IPS DF 4.7 (cell line): ENCODE measurements at regions not wholly inside any gene's neighbourhood (a gene's known extent, or its start where the extent isn't known, plus 50 kb on each side); places are given as distances from the start of the nearest gene placed in this dataset.
"Not testable (repeated sequence)": the region's sequence is repeated elsewhere in the genome, so short reads cannot be mapped to it uniquely, and the experiment has no call there.

ENCODE experiments used
- DNase-seq: peaks from one replicate; pipeline ENCODE4 v3.0.0-alpha.2; 2013; ENCODE audit warnings: low spot score; ENCODE audit errors: extremely low read depth

DNA sequence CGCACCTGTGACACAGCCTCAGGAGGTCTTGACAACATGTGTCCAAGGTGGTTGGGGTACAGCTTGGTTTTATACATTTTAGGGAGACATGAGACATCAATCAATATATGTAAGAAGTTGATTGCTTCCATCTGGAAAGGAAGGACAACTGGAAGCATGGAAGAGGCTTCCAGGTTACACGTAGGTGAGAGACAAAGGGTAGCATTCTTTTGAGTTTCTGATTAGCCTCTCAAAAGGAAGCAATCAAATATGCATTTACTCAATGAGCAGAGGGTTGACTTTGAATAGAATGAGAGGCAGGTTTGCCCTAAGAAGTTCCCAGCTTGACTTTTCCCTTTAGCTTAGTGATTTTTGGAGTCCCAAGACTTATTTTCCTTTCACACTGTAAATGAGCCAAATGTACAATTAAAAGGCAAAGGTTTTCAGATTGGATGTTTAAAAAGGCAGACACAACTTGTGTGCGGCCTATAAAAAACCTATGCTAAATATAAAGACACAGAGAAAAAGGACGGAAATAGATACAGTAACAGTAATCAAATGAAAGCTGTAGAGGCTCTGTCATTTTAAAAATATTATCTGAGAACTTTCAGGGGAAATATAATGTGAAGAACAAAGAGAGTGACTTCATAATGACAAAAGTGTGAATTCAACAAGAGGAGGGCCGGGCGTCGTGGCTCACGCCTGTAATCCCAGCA lies 65.7 kb upstream of the LANCL2 start:
- DNase-seq = peak; percentile 69

DNA sequence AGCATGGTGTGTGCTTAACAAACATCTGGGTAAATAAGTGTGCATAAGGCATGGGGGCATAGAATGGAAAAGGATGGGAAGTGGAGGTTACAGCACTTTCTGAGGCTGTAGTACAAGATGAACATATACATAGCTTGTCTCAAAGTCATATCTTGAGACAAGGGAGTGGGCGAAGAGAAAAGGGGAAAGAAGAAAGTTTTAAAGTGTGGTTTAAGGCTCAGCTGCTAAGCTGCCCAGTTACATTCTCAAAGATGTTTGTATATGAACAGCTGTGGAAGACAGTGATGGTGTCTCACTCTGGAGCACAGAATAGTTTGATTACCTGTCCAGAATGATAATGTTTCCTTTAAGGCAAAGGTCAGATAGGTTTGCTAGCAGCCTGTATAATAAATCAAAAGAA lies 61.9 kb upstream of the LANCL2 start:
- no peak for DNase-seq

DNA sequence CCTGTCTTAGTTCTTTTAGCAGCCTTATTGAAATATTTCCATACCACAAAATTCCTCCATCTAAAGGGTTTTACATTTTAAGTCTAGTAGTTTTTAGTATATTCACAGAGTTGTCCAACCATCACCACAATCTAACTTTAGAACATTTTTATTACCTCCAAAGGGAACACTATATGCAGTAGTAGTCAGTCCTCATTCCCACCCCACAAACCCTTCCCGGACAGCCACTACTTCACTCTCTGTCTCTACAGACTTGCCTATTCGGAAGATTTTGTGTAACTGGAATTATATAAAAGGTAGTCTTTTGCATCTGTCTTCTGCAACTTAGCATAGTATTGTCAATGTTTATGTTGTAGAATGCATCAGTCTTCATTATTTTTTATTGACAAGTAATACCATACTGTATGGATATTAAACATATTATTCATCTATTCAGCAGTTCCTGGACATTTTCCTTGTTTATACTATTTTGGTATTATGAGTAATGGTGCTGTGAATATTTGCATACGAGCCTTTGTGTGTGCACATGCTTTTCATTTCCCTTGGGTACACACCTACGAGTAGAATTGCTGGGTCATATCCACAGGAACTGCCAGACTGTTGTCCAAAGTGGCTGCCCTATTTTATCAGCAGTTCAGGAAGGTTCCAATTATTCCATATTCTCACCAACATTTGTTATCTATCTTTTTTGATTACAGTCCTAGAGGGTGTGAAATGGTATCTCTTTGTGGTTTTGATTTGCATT lies 60.9 kb upstream of the LANCL2 start:
- DNase-seq = no peak

DNA sequence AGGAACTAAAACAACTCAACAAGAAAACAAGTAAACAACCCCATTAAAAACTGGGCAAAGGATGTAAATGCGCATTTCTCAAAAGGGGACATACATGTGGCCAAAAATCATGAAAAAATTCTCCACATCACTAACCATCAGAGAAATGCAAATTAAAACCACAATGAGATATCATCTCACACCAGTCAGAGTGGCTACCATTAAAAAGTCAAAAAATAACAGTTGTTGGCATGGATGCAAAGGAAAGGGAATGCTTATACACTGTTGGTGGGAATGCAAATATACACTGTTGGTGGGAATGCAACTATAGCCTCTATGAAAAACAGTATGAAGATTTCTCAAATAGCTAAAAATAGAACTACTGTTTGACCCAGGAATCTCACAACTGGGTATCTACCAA lies 60.0 kb upstream of the LANCL2 start:
- DNase-seq = no peak

DNA sequence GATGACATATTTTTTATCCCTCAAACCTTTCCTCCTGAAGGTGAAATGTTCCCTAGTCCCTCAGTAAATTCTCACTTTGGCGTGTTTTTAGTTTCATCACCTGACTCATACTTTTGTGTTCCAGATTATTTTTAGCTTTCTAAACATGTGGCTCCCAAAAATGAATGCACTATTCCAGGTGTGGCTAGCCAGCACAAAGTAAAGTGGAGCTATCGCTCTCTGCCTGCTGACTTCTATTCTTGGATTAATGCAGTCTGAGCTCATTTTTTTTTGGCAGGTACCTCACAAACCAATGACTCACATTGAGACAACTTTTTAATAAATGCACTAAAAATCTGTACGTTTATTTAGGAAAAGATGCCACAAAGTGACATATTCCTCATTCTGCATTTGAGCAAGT lies 58.8 kb upstream of the LANCL2 start:
- no peak for DNase-seq

DNA sequence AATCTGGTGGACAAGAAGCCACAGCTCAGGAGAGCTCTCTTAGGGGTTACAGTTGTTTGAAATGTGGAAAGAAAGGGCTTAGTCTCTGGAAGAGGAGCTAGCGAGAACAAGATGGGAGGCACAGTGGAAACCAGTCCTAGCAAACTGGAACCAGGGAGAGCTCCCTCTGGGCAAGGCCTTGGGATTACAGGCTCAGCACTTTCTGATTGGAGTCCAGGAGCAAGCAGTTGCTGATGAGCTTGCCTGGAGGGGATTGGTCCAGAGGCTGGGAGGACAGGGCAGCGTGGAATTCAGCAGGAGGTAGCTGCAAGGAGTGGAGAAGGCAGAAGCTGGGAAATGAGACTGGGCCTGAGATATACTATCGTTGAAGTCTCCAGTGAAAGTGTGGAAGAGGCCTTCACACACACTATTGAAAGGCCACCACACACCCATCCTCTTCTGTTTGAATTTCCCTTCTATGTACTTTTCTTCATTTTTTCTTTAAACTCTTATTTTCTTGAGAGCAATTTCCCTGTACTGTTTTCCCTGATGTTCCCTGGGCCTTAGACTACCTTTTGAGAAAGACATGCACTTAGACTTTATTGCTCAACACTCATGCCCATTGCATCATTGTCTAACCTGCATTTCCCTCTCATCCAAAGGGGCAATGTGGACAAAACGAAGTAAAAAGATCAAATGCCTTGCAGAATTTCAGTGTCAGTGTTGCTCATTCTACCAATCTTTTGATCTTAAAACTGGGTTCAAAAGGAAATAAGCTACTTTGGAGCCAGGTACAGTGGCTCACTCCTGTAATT lies 57.8 kb upstream of the LANCL2 start:
- no peak for DNase-seq

DNA sequence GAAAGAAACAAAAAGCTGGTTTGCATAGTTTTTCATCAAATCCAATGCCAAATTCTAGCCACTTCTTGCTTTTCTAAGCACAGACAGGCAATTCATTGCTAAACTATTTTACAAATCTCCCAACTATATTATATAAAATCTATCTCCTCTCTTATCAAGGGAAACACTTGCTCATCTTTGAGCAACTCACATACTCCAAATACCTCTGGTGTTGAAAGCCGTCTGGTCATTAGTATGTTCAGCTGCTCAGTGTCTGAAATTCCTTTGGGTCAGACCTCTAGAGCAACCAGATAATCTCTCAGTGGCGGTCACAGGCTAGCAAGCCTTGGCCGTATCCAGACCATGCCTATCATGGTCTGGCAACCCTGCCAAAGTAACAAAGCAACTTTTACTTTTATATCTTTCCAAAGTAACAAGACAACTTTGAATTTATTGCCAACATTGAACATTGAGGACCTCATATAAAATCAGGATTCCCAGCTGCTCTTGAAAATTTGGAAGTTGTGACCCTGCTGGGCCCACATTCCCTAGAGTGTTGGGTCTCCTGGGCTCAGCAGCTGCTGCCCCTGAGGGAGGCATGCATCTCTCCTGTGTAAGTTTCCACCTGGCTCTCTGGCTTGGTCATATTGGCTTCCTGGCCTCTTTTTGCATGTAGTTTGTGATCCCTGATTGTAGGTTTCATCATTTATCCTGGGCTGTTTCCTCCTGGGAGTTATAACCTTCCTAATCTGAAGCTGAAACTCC lies 56.8 kb upstream of the LANCL2 start:
- DNase-seq = no peak

DNA sequence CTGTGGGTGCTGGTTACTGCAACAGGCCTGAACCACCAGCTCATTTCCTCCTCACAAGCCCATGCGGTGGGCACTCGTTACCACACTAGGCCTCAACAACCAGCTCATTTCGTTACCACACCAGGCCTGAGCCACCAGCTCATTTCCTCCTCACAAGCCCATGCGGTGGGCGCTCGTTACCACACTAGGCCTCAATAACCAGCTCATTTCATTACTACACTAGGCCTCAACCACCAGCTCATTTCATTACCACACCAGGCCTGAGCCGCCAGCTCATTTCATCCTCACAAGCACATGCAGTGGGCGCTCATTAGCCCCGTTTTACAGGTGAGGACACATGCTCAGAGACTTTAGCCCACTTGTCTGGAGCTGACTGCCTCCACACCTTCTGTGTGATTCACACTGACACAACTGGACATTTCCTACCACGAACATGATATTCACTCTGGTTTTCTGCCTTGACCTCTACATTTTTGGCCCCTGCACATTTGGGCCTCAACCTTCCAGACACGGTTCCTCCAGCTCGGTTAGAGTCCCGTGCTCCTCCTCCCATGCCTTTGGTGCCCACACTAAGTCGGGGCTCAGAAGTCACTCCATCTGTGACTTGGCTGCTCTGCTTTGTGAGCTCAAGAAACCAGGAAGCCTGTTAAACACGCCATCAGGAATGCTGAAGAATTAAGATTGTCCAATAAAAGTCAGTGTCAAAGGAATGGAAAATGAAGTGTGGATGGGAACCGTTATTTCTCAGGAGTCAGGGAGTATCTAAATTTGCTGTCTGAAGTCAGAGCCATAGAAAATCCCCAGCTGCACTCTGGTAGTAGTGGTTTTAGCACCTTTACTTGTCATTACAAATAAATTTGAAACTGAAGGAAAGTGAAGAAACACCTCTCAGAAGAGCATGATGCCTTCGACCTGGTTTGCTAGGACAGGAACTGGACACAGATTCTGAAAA lies 55.8 kb upstream of the LANCL2 start:
- DNase-seq = no peak

DNA sequence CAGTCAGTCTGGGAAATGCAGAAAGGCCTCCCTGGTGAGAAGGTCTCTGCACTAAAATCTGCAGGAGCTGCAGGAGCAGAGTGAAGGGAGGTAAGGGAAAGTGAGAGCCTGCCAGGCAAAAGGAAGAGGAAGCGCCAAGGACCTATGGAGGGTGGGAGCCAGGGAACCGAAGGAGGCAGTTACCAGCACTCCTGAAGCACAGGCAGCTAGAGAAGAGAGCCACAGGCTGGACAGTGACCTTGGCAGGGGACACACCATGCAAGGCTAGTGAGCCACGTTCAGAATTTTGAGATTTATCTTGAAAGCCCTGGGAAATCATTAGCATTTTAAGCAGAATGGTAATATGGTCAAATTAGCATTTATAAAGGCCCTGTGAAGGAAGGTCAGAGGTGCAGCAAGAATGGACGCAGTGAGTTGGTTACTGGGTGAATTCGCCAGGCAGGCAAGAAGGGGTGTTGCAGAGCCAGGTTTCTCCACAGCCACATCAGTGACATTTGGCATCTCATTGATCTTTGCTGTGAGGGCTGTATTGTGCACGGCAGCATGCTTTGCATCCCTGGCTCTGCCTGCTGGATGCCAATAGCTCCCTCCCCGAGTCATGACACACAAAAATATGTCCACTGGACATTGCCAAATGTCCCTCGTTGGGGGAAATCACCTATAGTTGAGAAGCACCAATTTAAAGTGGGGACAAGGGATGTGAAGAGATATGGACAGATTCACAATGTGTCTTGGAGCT lies 54.7 kb upstream of the LANCL2 start:
- DNase-seq = no peak

DNA sequence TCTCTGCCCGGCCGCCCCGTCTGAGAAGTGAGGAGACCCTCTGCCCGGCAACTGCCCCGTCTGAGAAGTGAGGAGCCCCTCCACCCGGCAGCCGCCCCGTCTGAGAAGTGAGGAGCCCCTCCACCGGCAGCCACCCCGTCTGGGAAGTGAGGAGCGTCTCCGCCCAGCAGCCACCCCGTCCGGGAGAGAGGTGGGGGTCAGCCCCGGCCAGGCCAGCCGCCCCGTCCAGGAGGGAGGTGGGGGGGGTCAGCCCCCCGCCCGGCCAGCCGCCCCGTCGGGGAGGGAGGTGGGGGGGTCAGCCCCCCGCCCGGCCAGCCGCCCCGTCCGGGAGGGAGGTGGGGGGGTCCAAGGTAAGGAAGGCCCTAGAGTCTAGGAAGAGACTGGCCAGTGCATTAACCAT lies 53.2 kb upstream of the LANCL2 start:
- DNase-seq = not testable (repeated sequence)

DNA sequence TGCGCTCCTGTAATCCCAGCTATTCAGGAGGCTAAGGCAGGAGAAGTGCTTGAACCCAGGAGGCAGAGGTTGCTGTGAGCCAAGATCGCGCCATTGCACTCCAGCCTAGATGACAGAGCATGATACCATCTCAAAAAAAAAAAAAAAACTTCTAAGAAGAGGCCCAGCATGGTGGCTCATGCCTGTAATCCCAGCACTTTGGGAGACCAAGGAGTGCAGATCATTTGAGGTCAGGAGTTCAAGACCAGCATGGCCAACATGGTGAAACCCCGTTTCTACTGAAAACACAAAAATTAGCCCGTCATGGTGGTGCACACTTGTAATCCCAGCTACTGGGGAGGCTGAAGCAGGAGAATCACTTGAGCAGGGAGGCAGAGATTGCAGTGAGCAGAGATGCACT lies 51.5 kb upstream of the LANCL2 start:
- not testable (repeated sequence) for DNase-seq

DNA sequence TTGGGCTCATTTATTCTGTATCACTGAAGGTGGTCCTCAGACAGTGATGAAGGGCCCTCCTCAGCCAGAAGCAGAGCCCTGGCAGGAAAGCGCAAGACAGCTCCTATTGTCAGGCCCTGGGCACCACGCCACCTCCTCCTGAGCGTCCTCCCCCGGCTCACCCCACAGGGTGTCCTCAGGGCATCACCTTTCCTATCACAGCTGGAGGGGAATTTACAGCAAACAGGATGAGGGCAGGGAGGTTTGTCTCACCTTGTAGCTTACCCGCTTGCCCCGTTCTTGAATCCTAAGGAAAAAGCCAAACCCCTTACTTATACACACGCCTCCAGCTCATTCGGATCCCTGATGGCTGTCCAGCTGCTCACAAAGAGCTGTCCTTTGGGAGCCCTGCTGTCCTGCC lies 50.2 kb upstream of the LANCL2 start:
- no peak for DNase-seq
